ENCODE measurements at regions not wholly inside any gene's neighbourhood (a gene's known extent, or its start where the extent isn't known, plus 50 kb on each side); places are given as distances from the start of the nearest gene placed in this dataset.

- H3K9me3 ChIP-seq (ENCODE audit: low read depth, low read length) = no peaks in the 10 kb centered on the region
- H3K4me3 ChIP-seq (ENCODE audit: insufficient read depth, low read length) = no peak overlapping the region
- H3K27ac ChIP-seq (ENCODE audit: low read depth, low read length) = no peak overlapping the region
- no peak overlapping the region for H3K4me2 ChIP-seq (ENCODE audit: insufficient read depth, low read length)
- H3K4me1 ChIP-seq (ENCODE audit: insufficient read depth, low read length) = no peaks in the 10 kb centered on the region
- no peak overlapping the region for H2AFZ ChIP-seq (ENCODE audit: low read length)
- no peaks in the 10 kb centered on the region for H3K79me2 ChIP-seq (ENCODE audit: insufficient read depth, low read length)
- H3K36me3 ChIP-seq (ENCODE audit: insufficient read depth, low read length) = no peaks in the 10 kb centered on the region
- DNase-seq (ENCODE audit: insufficient read length, low spot score, missing footprints) = no peak
- H3K27me3 ChIP-seq (ENCODE audit: insufficient read depth, low read length) = no peaks in the 10 kb centered on the region
- TF ChIP-seq CTCF (IDR thresholded peaks at IDR 0.05; ENCODE audit: extremely low read depth, low read depth, low read length) = no peak
- no peaks in the 10 kb centered on the region for H4K20me1 ChIP-seq (ENCODE audit: insufficient read depth, low read length)
These were observed 770.7 kb upstream of the CXADR start for GRCh38 chr21:16742131-16742641.

- Histone ChIP-seq H3K9me3 (ENCODE audit: low read depth, low read length) (no peaks in the 10 kb centered on the region), H3K27me3 (ENCODE audit: insufficient read depth, low read length) (no peaks in the 10 kb centered on the region)
These were observed 770.1 kb upstream of the CXADR start for GRCh38 chr21:16742741-16743140.

GRCh38 chr21:16743317-16743716, 769.5 kb upstream of the CXADR start:
- Histone ChIP-seq H4K20me1 (ENCODE audit: insufficient read depth, low read length) (no peaks in the 10 kb centered on the region), H3K4me2 (ENCODE audit: insufficient read depth, low read length) (no peak overlapping the region), H3K4me3 (ENCODE audit: insufficient read depth, low read length) (no peak overlapping the region), H3K27ac (ENCODE audit: low read depth, low read length) (no peak overlapping the region), H3K9me3 (ENCODE audit: low read depth, low read length) (no peaks in the 10 kb centered on the region), H3K36me3 (ENCODE audit: insufficient read depth, low read length) (no peaks in the 10 kb centered on the region), H3K79me2 (ENCODE audit: insufficient read depth, low read length) (no peaks in the 10 kb centered on the region), H3K4me1 (ENCODE audit: insufficient read depth, low read length) (no peaks in the 10 kb centered on the region), H2AFZ (ENCODE audit: low read length) (no peak overlapping the region), H3K27me3 (ENCODE audit: insufficient read depth, low read length) (no peaks in the 10 kb centered on the region)
- no peak for DNase-seq (ENCODE audit: insufficient read length, low spot score, missing footprints)
- no peak for TF ChIP-seq CTCF (IDR thresholded peaks at IDR 0.05; ENCODE audit: extremely low read depth, low read depth, low read length)

More at GRCh38 chr21:16742741-16743140, 770.1 kb upstream of the CXADR start:
- Histone ChIP-seq H2AFZ (ENCODE audit: low read length) (no peak overlapping the region), H4K20me1 (ENCODE audit: insufficient read depth, low read length) (no peaks in the 10 kb centered on the region), H3K36me3 (ENCODE audit: insufficient read depth, low read length) (no peaks in the 10 kb centered on the region), H3K4me1 (ENCODE audit: insufficient read depth, low read length) (no peaks in the 10 kb centered on the region), H3K4me3 (ENCODE audit: insufficient read depth, low read length) (no peak overlapping the region), H3K79me2 (ENCODE audit: insufficient read depth, low read length) (no peaks in the 10 kb centered on the region), H3K27ac (ENCODE audit: low read depth, low read length) (no peak overlapping the region), H3K4me2 (ENCODE audit: insufficient read depth, low read length) (no peak overlapping the region)
- no peak for TF ChIP-seq CTCF (IDR thresholded peaks at IDR 0.05; ENCODE audit: extremely low read depth, low read depth, low read length)
- DNase-seq (ENCODE audit: insufficient read length, low spot score, missing footprints) = no peak

- no peak for TF ChIP-seq CTCF (IDR thresholded peaks at IDR 0.05; ENCODE audit: extremely low read depth, low read depth, low read length)
These were observed 761.9 kb upstream of the CXADR start for GRCh38 chr21:16750926-16751325.

More at GRCh38 chr21:16750926-16751325, 761.9 kb upstream of the CXADR start:
- H4K20me1 ChIP-seq (ENCODE audit: insufficient read depth, low read length) = no peaks in the 10 kb centered on the region
- no peaks in the 10 kb centered on the region for H3K9me3 ChIP-seq (ENCODE audit: low read depth, low read length)
- H2AFZ ChIP-seq (ENCODE audit: low read length) = no peak overlapping the region
- no peaks in the 10 kb centered on the region for H3K27me3 ChIP-seq (ENCODE audit: insufficient read depth, low read length)
- no peaks in the 10 kb centered on the region for H3K79me2 ChIP-seq (ENCODE audit: insufficient read depth, low read length)
- H3K4me2 ChIP-seq (ENCODE audit: insufficient read depth, low read length) = no peak overlapping the region
- peaks cover 6% of the 10 kb centered on the region for H3K4me1 ChIP-seq (ENCODE audit: insufficient read depth, low read length)
- H3K4me3 ChIP-seq (ENCODE audit: insufficient read depth, low read length) = no peak overlapping the region
- H3K27ac ChIP-seq (ENCODE audit: low read depth, low read length) = no peak overlapping the region
- H3K36me3 ChIP-seq (ENCODE audit: insufficient read depth, low read length) = no peaks in the 10 kb centered on the region
- no peak for DNase-seq (ENCODE audit: insufficient read length, low spot score, missing footprints)
